ENCODE measurements at regions not wholly inside any gene's neighbourhood (a gene's known extent, or its start where the extent isn't known, plus 50 kb on each side); places are given as distances from the start of the nearest gene placed in this dataset.

DNA sequence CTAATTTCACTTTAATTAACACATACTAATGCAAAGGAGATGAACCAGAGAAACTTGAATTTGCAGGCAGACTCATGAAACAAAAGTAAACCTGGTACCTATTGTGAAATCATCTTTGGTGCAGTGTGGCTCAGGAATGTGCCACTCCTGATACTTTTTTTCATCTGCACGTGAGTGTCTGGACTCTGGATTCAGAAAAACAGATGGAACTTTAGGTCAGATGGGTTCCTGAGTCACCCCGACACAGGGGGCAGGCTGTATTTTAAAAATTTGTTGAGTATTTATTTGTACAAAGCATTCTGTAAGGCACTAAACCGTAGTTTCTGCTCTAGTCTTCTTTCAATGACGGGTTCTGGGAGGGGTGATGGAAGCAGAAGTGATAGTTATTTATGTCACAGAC is 52.2 kb upstream of the TUT7 start (continued):
- TF ChIP-seq, protein P1, sequence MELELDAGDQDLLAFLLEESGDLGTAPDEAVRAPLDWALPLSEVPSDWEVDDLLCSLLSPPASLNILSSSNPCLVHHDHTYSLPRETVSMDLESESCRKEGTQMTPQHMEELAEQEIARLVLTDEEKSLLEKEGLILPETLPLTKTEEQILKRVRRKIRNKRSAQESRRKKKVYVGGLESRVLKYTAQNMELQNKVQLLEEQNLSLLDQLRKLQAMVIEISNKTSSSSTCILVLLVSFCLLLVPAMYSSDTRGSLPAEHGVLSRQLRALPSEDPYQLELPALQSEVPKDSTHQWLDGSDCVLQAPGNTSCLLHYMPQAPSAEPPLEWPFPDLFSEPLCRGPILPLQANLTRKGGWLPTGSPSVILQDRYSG (CRISPR knock-in tag; IDR thresholded peaks at IDR 0.05), result no peak
- TF ChIP-seq NCOA2 (CRISPR knock-in tag; IDR thresholded peaks at IDR 0.05), result 0 out of 2 replicates have a peak, but pooled peaks have one; percentile 32
- TF ChIP-seq YEATS2 (CRISPR knock-in tag; IDR thresholded peaks at IDR 0.05; ENCODE audit: borderline replicate concordance), result no peak
- TF ChIP-seq ZNF720 (CRISPR knock-in tag; IDR thresholded peaks at IDR 0.05), result no peak
- no peak for TF ChIP-seq ZMYM4 (CRISPR knock-in tag; IDR thresholded peaks at IDR 0.05)
- TF ChIP-seq NKX3-1 (CRISPR knock-in tag; IDR thresholded peaks at IDR 0.05), result no peak
- no peak for TF ChIP-seq MIER3 (CRISPR knock-in tag; IDR thresholded peaks at IDR 0.05; ENCODE audit: borderline replicate concordance)
- peak; percentile 21; the same call in 1 of the 2 replicates for TF ChIP-seq TBX3 (IDR thresholded peaks at IDR 0.05; ENCODE audit: borderline replicate concordance)
- 0 out of 2 replicates have a peak, but pooled peaks have one; percentile 29 for TF ChIP-seq GATAD2A (CRISPR knock-in tag; IDR thresholded peaks at IDR 0.05)
- TF ChIP-seq, protein P2, sequence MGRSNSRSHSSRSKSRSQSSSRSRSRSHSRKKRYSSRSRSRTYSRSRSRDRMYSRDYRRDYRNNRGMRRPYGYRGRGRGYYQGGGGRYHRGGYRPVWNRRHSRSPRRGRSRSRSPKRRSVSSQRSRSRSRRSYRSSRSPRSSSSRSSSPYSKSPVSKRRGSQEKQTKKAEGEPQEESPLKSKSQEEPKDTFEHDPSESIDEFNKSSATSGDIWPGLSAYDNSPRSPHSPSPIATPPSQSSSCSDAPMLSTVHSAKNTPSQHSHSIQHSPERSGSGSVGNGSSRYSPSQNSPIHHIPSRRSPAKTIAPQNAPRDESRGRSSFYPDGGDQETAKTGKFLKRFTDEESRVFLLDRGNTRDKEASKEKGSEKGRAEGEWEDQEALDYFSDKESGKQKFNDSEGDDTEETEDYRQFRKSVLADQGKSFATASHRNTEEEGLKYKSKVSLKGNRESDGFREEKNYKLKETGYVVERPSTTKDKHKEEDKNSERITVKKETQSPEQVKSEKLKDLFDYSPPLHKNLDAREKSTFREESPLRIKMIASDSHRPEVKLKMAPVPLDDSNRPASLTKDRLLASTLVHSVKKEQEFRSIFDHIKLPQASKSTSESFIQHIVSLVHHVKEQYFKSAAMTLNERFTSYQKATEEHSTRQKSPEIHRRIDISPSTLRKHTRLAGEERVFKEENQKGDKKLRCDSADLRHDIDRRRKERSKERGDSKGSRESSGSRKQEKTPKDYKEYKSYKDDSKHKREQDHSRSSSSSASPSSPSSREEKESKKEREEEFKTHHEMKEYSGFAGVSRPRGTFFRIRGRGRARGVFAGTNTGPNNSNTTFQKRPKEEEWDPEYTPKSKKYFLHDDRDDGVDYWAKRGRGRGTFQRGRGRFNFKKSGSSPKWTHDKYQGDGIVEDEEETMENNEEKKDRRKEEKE (IDR thresholded peaks at IDR 0.05), result no peak
- TF ChIP-seq SNRNP70 (IDR thresholded peaks at IDR 0.05; ENCODE audit: low read depth, low read length), result no peak
- TF ChIP-seq, protein P3, sequence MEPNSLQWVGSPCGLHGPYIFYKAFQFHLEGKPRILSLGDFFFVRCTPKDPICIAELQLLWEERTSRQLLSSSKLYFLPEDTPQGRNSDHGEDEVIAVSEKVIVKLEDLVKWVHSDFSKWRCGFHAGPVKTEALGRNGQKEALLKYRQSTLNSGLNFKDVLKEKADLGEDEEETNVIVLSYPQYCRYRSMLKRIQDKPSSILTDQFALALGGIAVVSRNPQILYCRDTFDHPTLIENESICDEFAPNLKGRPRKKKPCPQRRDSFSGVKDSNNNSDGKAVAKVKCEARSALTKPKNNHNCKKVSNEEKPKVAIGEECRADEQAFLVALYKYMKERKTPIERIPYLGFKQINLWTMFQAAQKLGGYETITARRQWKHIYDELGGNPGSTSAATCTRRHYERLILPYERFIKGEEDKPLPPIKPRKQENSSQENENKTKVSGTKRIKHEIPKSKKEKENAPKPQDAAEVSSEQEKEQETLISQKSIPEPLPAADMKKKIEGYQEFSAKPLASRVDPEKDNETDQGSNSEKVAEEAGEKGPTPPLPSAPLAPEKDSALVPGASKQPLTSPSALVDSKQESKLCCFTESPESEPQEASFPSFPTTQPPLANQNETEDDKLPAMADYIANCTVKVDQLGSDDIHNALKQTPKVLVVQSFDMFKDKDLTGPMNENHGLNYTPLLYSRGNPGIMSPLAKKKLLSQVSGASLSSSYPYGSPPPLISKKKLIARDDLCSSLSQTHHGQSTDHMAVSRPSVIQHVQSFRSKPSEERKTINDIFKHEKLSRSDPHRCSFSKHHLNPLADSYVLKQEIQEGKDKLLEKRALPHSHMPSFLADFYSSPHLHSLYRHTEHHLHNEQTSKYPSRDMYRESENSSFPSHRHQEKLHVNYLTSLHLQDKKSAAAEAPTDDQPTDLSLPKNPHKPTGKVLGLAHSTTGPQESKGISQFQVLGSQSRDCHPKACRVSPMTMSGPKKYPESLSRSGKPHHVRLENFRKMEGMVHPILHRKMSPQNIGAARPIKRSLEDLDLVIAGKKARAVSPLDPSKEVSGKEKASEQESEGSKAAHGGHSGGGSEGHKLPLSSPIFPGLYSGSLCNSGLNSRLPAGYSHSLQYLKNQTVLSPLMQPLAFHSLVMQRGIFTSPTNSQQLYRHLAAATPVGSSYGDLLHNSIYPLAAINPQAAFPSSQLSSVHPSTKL (CRISPR knock-in tag; IDR thresholded peaks at IDR 0.05), result 0 out of 2 replicates have a peak, but pooled peaks have one; percentile 13
- TF ChIP-seq SOX5 (CRISPR knock-in tag; IDR thresholded peaks at IDR 0.05; ENCODE audit: borderline replicate concordance), result peak; percentile 47; the same call in 1 of the 2 replicates
- TF ChIP-seq MIER2 (CRISPR knock-in tag; IDR thresholded peaks at IDR 0.05), result no peak
- TF ChIP-seq KDM3A (CRISPR knock-in tag; IDR thresholded peaks at IDR 0.05; ENCODE audit: low read depth), result no peak
- TF ChIP-seq, protein P4, sequence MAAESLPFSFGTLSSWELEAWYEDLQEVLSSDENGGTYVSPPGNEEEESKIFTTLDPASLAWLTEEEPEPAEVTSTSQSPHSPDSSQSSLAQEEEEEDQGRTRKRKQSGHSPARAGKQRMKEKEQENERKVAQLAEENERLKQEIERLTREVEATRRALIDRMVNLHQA (CRISPR knock-in tag; IDR thresholded peaks at IDR 0.05), result no peak
- TF ChIP-seq, protein P5, sequence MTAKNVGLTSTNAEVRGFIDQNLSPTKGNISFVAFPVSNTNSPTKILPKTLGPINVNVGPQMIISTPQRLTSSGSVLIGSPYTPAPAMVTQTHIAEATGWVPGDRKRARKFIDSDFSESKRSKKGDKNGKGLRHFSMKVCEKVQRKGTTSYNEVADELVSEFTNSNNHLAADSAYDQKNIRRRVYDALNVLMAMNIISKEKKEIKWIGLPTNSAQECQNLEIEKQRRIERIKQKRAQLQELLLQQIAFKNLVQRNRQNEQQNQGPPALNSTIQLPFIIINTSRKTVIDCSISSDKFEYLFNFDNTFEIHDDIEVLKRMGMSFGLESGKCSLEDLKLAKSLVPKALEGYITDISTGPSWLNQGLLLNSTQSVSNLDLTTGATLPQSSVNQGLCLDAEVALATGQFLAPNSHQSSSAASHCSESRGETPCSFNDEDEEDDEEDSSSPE (CRISPR knock-in tag; IDR thresholded peaks at IDR 0.05), result no peak
- TF ChIP-seq ZSCAN9 (CRISPR knock-in tag; IDR thresholded peaks at IDR 0.05; ENCODE audit: borderline replicate concordance), result no peak
- no peak for TF ChIP-seq EEA1 (CRISPR knock-in tag; IDR thresholded peaks at IDR 0.05; ENCODE audit: borderline replicate concordance)
- TF ChIP-seq, protein P6, sequence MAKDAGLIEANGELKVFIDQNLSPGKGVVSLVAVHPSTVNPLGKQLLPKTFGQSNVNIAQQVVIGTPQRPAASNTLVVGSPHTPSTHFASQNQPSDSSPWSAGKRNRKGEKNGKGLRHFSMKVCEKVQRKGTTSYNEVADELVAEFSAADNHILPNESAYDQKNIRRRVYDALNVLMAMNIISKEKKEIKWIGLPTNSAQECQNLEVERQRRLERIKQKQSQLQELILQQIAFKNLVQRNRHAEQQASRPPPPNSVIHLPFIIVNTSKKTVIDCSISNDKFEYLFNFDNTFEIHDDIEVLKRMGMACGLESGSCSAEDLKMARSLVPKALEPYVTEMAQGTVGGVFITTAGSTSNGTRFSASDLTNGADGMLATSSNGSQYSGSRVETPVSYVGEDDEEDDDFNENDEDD (CRISPR knock-in tag; IDR thresholded peaks at IDR 0.05; ENCODE audit: borderline replicate concordance), result no peak
- no peak for TF ChIP-seq ZFP82 (CRISPR knock-in tag; IDR thresholded peaks at IDR 0.05; ENCODE audit: borderline replicate concordance)
- TF ChIP-seq ZNF772 (CRISPR knock-in tag; IDR thresholded peaks at IDR 0.05), result no peak

All from HepG2 (cell line).